AG04450 (cell line): ENCODE measurements at regions not wholly inside any gene's neighbourhood (a gene's known extent, or its start where the extent isn't known, plus 50 kb on each side); places are given as distances from the start of the nearest gene placed in this dataset.

ENCODE experiments used
- CTCF ChIA-PET: fragments of 300-600, 350-600 bp; formaldehyde crosslinking; extraction: SDS; loops from one replicate; lab custom pipeline; 2022; ENCODE audit warnings: antibody characterized with exemption, inconsistent platforms; lab: Charles Lee
- POLR2A ChIA-PET: fragments of 350-600 bp; formaldehyde crosslinking; extraction: SDS; loops from one replicate; lab custom pipeline; 2021; ENCODE audit warnings: antibody characterized with exemption, inconsistent platforms; lab: Yijun Ruan, JAX
- DNase-seq: peaks from one replicate; pipeline ENCODE4 v3.0.0-alpha.2; 2011; ENCODE audit warnings: low read depth, low spot score
- H3K27ac ChIP-seq: one replicate; pipeline ENCODE4 v1.5.1; 2012; ENCODE audit warnings: low read depth, low read length, control low read depth
- H3K27me3 ChIP-seq: one replicate; pipeline ENCODE4 v1.6.0; 2012; ENCODE audit warnings: low read length; ENCODE audit not compliant: control insufficient read depth, insufficient read depth
- H3K4me3 ChIP-seq: 2 replicates; pipeline ENCODE4 v1.5.1; 2011; ENCODE audit warnings: mild to moderate bottlenecking, low read depth, low read length, control low read depth
- H3K9me3 ChIP-seq: 2 replicates; pipeline ENCODE4 v1.5.1; 2012; ENCODE audit warnings: low read length; ENCODE audit not compliant: control insufficient read depth, insufficient read depth
- TF ChIP-seq, protein P1 (sequence below): IDR thresholded peaks from 2 replicates; pipeline ENCODE4 v1.5.1; 2011; ENCODE audit warnings: low read depth, low read length, control low read depth, inconsistent platforms

DNA sequence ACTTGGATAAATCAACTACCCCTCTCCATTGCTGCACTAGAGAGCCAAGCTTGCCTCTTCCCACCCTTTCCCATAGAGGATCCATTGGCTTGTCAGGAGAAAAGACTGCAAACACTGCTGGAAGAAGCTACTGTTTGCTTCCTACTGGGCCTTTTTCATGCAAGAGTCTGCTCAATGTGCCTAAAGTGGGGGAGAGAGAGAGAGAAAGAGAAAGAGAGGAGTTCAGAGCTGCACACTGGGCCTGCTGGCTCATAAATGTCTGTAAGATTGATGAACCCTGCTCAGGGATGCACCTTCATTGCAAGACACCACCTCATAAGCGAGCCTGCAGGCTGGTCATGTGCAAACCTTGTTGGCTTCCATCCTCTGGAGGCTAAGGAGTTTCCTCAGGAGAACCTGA lies 269.4 kb downstream of the ZNF608 start:
- ChIA-PET POLR2A (no interaction called here), CTCF (no interaction called here)
- no peaks in the 10 kb centered on the region for H3K27me3 ChIP-seq
- no peaks in the 10 kb centered on the region for H3K9me3 ChIP-seq
- TF ChIP-seq, protein P1, sequence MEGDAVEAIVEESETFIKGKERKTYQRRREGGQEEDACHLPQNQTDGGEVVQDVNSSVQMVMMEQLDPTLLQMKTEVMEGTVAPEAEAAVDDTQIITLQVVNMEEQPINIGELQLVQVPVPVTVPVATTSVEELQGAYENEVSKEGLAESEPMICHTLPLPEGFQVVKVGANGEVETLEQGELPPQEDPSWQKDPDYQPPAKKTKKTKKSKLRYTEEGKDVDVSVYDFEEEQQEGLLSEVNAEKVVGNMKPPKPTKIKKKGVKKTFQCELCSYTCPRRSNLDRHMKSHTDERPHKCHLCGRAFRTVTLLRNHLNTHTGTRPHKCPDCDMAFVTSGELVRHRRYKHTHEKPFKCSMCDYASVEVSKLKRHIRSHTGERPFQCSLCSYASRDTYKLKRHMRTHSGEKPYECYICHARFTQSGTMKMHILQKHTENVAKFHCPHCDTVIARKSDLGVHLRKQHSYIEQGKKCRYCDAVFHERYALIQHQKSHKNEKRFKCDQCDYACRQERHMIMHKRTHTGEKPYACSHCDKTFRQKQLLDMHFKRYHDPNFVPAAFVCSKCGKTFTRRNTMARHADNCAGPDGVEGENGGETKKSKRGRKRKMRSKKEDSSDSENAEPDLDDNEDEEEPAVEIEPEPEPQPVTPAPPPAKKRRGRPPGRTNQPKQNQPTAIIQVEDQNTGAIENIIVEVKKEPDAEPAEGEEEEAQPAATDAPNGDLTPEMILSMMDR, result no peak
- H3K27ac ChIP-seq, result no peak overlapping the region
- H3K4me3 ChIP-seq, result no peak overlapping the region
- no peak for DNase-seq

DNA sequence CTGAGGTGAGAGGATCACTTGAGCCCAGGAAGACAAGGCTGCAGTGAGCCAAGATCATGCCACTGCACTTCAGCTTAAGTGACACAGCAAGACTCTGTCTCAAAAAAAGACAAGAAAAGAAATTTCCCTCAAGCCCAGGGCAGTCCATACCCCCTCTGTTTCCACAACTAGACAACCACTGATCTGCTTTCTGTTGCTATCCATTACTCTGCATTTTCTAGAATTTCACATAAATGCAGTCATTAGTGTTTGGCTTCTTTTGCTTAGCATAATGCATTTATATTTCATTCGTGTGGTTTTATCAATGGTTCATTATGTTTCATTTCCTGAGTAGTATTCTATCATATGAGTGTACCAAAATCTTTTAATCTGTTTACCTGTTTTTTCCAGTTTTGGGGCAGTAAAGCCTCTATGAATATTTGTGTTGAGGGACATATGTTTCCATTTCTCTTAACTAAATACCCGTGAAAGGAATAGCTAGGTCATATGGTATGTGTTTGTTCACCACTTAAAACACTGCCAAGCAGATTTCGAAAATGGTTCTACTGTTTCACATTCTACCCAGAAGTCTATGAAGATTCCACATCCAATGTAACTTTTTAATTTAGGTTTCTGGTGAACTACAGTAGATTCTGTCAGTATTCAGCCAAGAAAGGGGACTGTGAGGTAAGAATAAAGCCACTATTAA lies 271.8 kb downstream of the ZNF608 start:
- ChIA-PET CTCF (no interaction called here), POLR2A (no interaction called here)
- TF ChIP-seq, protein P1, result no peak
- H3K9me3 ChIP-seq, result no peaks in the 10 kb centered on the region
- no peak overlapping the region for H3K27ac ChIP-seq
- no peak for DNase-seq
- no peak overlapping the region for H3K4me3 ChIP-seq
- H3K27me3 ChIP-seq, result no peaks in the 10 kb centered on the region

DNA sequence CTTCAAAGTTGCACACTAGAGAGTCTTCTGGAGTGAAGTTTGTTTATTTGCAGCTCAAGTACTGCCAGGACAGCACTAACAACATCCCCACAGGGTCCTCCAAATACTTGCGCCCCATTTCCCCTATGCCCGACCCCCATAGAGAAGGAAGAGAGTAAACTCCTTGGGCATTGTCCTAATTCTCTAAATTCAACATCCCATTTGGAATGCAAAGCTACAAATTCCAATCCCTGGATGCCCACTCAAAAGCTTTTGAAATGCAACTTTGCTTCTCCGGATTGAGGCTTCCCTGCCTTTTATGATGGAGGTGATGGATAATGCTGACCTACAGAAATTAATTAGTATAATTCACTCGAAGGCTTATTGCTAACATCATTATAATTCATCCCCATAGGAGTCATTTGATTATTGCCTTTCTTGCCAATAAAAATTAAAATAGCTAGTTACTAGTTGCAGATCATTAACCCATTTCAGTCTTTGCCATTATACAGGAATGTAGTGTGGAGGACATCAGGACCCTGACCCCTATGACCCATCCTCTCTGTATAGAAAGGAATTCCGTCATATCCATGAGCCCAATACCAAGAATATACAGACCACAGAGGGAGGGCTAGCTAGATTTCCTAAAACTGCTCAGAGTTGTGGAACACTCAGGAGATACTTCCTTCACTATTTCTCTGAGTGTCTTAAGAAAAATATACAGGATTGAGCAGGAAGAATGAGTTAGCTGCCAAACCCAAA lies 277.6 kb downstream of the ZNF608 start:
- no peaks in the 10 kb centered on the region for H3K27me3 ChIP-seq
- no peaks in the 10 kb centered on the region for H3K9me3 ChIP-seq
- TF ChIP-seq, protein P1, result no peak
- no peak overlapping the region for H3K4me3 ChIP-seq
- POLR2A ChIA-PET, result no interaction called here
- DNase-seq, result no peak
- CTCF ChIA-PET, result no interaction called here
- H3K27ac ChIP-seq, result no peak overlapping the region

DNA sequence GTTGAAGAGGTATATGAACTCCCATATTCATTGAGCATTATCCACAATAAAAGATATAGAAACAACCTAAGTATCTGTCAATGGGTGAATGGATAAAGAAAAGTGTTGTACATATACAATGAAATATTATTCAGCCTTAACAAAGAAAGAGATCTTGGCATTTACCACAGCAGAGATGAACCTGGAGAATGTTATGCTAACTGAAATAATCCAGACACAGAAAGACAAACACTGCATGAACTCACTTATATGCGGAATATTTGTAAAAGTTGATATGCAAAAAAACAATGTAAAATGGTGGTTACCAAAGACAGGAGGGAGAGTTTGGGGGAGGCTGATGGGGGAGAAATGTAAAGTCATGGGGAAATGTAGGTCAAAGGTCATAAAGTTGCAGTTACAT lies 278.7 kb downstream of the ZNF608 start:
- Histone ChIP-seq H3K4me3 (no peak overlapping the region), H3K9me3 (no peaks in the 10 kb centered on the region), H3K27me3 (no peaks in the 10 kb centered on the region), H3K27ac (no peak overlapping the region)
- POLR2A ChIA-PET, result no interaction called here
- no peak for DNase-seq
- TF ChIP-seq, protein P1, result no peak
- CTCF ChIA-PET, result no interaction called here

DNA sequence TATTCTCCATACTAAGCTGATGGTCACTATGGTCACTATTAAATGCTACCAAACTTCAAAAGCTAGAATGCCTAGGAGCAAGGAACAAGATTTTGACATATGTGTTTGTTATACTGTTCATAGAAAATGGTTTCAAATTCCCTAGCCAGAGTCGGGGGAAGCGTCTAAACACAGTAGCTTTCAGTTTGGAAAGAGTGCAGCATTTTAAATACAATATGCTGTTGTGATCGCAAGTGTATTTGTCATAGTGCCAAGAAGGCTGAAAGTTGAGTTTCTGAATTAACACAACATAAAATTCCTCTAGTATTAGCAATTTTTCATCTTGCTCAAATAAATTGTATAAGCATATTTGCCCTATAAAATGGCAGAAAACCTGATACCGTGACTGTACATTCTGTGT lies 280.4 kb downstream of the ZNF608 start:
- Histone ChIP-seq H3K9me3 (no peaks in the 10 kb centered on the region), H3K27me3 (no peaks in the 10 kb centered on the region), H3K4me3 (no peak overlapping the region), H3K27ac (no peak overlapping the region)
- no peak for DNase-seq
- TF ChIP-seq, protein P1, result no peak
- CTCF ChIA-PET, result no interaction called here
- POLR2A ChIA-PET, result no interaction called here
